ENCODE measurements at regions not wholly inside any gene's neighbourhood (a gene's known extent, or its start where the extent isn't known, plus 50 kb on each side); places are given as distances from the start of the nearest gene placed in this dataset.

GRCh38 chr2:57205241-57205640 lies 841.4 kb upstream of the VRK2 start:
- TF ChIP-seq EZH2 (IDR thresholded peaks at IDR 0.05; ENCODE audit: insufficient read depth, poor library complexity, severe bottlenecking) (no peak), EZH2phosphoT487 (IDR thresholded peaks at IDR 0.05; ENCODE audit: insufficient read depth, low read depth) (no peak)

All from GM23248 (cell line).